GM19397 (cell line): ENCODE measurements at regions not wholly inside any gene's neighbourhood (a gene's known extent, or its start where the extent isn't known, plus 50 kb on each side); places are given as distances from the start of the nearest gene placed in this dataset.

ENCODE experiments used
- ATAC-seq: cut with Tn5 transposase; IDR thresholded peaks from one replicate; pipeline ENCODE4 v1.9.1; 2021; ENCODE audit warnings: mild to moderate bottlenecking, moderate library complexity; ENCODE audit not compliant: unreplicated experiment

GRCh38 chr12:67929384-67929772 is 59.9 kb upstream of the IFNG-AS1 start:
- ATAC-seq, result no peak

DNA sequence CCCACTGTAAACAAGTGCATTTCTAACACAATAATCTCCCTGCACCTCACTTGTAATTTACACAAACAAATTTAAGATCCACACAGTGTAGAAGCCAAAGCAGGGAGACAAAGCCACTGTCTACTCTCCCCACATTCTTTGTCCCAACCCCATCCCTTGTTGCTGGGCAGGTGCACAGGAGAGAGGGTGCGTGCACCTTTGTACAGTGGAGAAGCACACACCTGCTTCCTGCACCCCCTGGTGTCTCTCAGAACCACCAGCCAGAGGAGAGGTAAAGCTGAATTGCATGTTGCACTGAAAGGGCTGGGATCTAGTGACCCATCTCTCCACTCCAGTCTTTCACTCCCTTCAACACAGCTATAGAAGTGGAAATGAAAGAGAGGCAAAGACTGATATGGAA is 51.4 kb upstream of the IFNG-AS1 start:
- ATAC-seq, result no peak
